WTC11 (cell line): ENCODE measurements at regions not wholly inside any gene's neighbourhood (a gene's known extent, or its start where the extent isn't known, plus 50 kb on each side); places are given as distances from the start of the nearest gene placed in this dataset.

Experiments used
- ATAC-seq: fragments of 200-7000 bp; cut with Tn5 transposase; 2 replicates; pipeline ENCODE4 v1.10.0; 2021; ENCODE audit warnings: mild to moderate bottlenecking, moderate library complexity
- CTCF ChIA-PET: fragments of 300-600 bp; sonication (Branson Sonifier 250); formaldehyde crosslinking; loops from one replicate; lab custom pipeline; 2021; ENCODE audit warnings: antibody characterized with exemption; lab: Charles Lee
- POLR2A ChIA-PET: fragments of 350-600 bp; sonication (Branson Sonifier 250); formaldehyde crosslinking; loops from one replicate; lab custom pipeline; 2021; ENCODE audit warnings: antibody characterized with exemption; lab: Charles Lee
- DNase-seq: peaks from one replicate; pipeline ENCODE4 v3.0.0; 2021; ENCODE audit warnings: low spot score
- H3K27ac Mint-ChIP-seq: 2 replicates; pipeline ENCODE4 v1.8.0; 2021; ENCODE audit warnings: mixed read lengths
- H3K27me3 Mint-ChIP-seq: 2 replicates; pipeline ENCODE4 v1.8.0; 2021; ENCODE audit warnings: low read depth, mild to moderate bottlenecking, moderate library complexity, mixed read lengths
- H3K36me3 Mint-ChIP-seq: 2 replicates; pipeline ENCODE4 v1.8.0; 2021; ENCODE audit warnings: mixed read lengths
- H3K4me1 Mint-ChIP-seq: 2 replicates; pipeline ENCODE4 v1.8.0; 2022; ENCODE audit warnings: mixed read lengths
- H3K4me3 Mint-ChIP-seq: 2 replicates; pipeline ENCODE4 v1.8.0; 2021; ENCODE audit warnings: mild to moderate bottlenecking, moderate library complexity, mixed read lengths
- H3K9me3 Mint-ChIP-seq: 2 replicates; pipeline ENCODE4 v1.8.0; 2021; ENCODE audit warnings: mixed read lengths
- ATF1 ChIP-seq: sonication (generic); formaldehyde crosslinking; IDR thresholded peaks from 2 replicates; pipeline ENCODE4 v1.8.1; 2023; ENCODE audit warnings: mild to moderate bottlenecking, moderate library complexity, missing genetic modification reagents
- CBFB ChIP-seq: sonication (generic); formaldehyde crosslinking; IDR thresholded peaks from 2 replicates; pipeline ENCODE4 v1.8.1; 2022; ENCODE audit warnings: mild to moderate bottlenecking, low read depth, missing genetic modification reagents
- FOXK1 ChIP-seq: sonication (generic); formaldehyde crosslinking; IDR thresholded peaks from 2 replicates; pipeline ENCODE4 v1.8.0; 2022; ENCODE audit warnings: mild to moderate bottlenecking, moderate library complexity, missing genetic modification reagents
- HMGA2 ChIP-seq: fragments of 250-450 bp; sonication (Bioruptor Pico); IDR thresholded peaks from 2 replicates; pipeline ENCODE4 v1.4.0; 2021; ENCODE audit warnings: mild to moderate bottlenecking, moderate library complexity
- KAT7 ChIP-seq: sonication (generic); formaldehyde crosslinking; IDR thresholded peaks from 2 replicates; pipeline ENCODE4 v1.8.1; 2023; ENCODE audit warnings: missing genetic modification reagents, mild to moderate bottlenecking, borderline replicate concordance
- NR2C2 ChIP-seq: sonication (generic); formaldehyde crosslinking; IDR thresholded peaks from 2 replicates; pipeline ENCODE4 v1.8.0; 2022; ENCODE audit warnings: mild to moderate bottlenecking, missing genetic modification reagents
- OVOL2 ChIP-seq: fragments of 250-450 bp; sonication (Bioruptor Pico); IDR thresholded peaks from 2 replicates; pipeline ENCODE4 v1.9.0; 2021; ENCODE audit warnings: mild to moderate bottlenecking, borderline replicate concordance
- TCF7 ChIP-seq: sonication (generic); formaldehyde crosslinking; IDR thresholded peaks from 2 replicates; pipeline ENCODE4 v1.8.0; 2022; ENCODE audit warnings: mild to moderate bottlenecking, low read depth, missing genetic modification reagents, moderate library complexity
- ZNF317 ChIP-seq: sonication (generic); formaldehyde crosslinking; IDR thresholded peaks from 2 replicates; pipeline ENCODE4 v1.8.1; 2023; ENCODE audit warnings: low read depth, mild to moderate bottlenecking, moderate library complexity, missing genetic modification reagents, borderline replicate concordance
- ZNF396 ChIP-seq: fragments of 250-450 bp; sonication (Bioruptor Pico); IDR thresholded peaks from 2 replicates; pipeline ENCODE4 v1.8.0; 2021; ENCODE audit warnings: mild to moderate bottlenecking, moderate library complexity, borderline replicate concordance
- ZNF423 ChIP-seq: fragments of 250-450 bp; sonication (Bioruptor Pico); IDR thresholded peaks from 2 replicates; pipeline ENCODE4 v2.1.2; 2022; ENCODE audit warnings: mild to moderate bottlenecking, moderate library complexity
- TF ChIP-seq, protein P1 (sequence below): sonication (generic); formaldehyde crosslinking; IDR thresholded peaks from 2 replicates; pipeline ENCODE4 v1.8.0; 2023; ENCODE audit warnings: missing genetic modification reagents, mild to moderate bottlenecking, borderline replicate concordance
- TF ChIP-seq, protein P2 (sequence below): sonication (generic); formaldehyde crosslinking; IDR thresholded peaks from 2 replicates; pipeline ENCODE4 v1.8.0; 2022; ENCODE audit warnings: mild to moderate bottlenecking, missing genetic modification reagents
- TF ChIP-seq, protein P3 (sequence below): fragments of 250-450 bp; sonication (Bioruptor Pico); IDR thresholded peaks from 2 replicates; pipeline ENCODE4 v2.1.2; 2022; ENCODE audit warnings: mild to moderate bottlenecking, moderate library complexity
- TF ChIP-seq, protein P4 (sequence below): sonication (generic); formaldehyde crosslinking; IDR thresholded peaks from 2 replicates; pipeline ENCODE4 v1.8.0; 2022; ENCODE audit warnings: mild to moderate bottlenecking, missing genetic modification reagents
- TF ChIP-seq, protein P5 (sequence below): sonication (generic); formaldehyde crosslinking; IDR thresholded peaks from 2 replicates; pipeline ENCODE4 v1.8.0; 2022; ENCODE audit warnings: mild to moderate bottlenecking, missing genetic modification reagents
- TF ChIP-seq, protein P6 (sequence below): sonication (generic); formaldehyde crosslinking; IDR thresholded peaks from 2 replicates; pipeline ENCODE4 v1.8.0; 2023; ENCODE audit warnings: missing genetic modification reagents

DNA sequence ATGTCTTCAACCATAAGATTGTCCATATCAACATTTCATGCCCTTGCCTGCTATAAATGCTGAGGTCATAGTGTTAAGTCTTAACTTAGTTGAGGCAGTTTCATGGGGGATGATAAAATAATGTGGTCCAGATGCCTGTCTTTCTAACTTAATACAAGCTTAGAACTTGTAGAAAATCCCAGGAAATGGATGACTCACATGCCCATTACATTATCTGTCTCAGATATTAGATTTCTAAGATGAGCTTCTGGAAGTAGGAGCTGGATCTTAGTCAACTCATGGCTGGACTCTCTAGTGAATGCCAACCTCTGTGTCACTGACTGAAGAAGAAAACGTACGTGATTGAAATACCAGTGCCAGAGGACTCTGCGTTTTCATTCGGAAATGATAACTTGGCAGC, 797.5 kb upstream of the EEF2KMT start (continued):
- TF ChIP-seq, protein P1, sequence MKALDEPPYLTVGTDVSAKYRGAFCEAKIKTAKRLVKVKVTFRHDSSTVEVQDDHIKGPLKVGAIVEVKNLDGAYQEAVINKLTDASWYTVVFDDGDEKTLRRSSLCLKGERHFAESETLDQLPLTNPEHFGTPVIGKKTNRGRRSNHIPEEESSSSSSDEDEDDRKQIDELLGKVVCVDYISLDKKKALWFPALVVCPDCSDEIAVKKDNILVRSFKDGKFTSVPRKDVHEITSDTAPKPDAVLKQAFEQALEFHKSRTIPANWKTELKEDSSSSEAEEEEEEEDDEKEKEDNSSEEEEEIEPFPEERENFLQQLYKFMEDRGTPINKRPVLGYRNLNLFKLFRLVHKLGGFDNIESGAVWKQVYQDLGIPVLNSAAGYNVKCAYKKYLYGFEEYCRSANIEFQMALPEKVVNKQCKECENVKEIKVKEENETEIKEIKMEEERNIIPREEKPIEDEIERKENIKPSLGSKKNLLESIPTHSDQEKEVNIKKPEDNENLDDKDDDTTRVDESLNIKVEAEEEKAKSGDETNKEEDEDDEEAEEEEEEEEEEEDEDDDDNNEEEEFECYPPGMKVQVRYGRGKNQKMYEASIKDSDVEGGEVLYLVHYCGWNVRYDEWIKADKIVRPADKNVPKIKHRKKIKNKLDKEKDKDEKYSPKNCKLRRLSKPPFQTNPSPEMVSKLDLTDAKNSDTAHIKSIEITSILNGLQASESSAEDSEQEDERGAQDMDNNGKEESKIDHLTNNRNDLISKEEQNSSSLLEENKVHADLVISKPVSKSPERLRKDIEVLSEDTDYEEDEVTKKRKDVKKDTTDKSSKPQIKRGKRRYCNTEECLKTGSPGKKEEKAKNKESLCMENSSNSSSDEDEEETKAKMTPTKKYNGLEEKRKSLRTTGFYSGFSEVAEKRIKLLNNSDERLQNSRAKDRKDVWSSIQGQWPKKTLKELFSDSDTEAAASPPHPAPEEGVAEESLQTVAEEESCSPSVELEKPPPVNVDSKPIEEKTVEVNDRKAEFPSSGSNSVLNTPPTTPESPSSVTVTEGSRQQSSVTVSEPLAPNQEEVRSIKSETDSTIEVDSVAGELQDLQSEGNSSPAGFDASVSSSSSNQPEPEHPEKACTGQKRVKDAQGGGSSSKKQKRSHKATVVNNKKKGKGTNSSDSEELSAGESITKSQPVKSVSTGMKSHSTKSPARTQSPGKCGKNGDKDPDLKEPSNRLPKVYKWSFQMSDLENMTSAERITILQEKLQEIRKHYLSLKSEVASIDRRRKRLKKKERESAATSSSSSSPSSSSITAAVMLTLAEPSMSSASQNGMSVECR (CRISPR knock-in tag) = no peak
- TF ChIP-seq, protein P2, sequence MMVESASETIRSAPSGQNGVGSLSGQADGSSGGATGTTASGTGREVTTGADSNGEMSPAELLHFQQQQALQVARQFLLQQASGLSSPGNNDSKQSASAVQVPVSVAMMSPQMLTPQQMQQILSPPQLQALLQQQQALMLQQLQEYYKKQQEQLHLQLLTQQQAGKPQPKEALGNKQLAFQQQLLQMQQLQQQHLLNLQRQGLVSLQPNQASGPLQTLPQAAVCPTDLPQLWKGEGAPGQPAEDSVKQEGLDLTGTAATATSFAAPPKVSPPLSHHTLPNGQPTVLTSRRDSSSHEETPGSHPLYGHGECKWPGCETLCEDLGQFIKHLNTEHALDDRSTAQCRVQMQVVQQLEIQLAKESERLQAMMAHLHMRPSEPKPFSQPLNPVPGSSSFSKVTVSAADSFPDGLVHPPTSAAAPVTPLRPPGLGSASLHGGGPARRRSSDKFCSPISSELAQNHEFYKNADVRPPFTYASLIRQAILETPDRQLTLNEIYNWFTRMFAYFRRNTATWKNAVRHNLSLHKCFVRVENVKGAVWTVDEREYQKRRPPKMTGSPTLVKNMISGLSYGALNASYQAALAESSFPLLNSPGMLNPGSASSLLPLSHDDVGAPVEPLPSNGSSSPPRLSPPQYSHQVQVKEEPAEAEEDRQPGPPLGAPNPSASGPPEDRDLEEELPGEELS (CRISPR knock-in tag) = no peak
- TF ChIP-seq, protein P3, sequence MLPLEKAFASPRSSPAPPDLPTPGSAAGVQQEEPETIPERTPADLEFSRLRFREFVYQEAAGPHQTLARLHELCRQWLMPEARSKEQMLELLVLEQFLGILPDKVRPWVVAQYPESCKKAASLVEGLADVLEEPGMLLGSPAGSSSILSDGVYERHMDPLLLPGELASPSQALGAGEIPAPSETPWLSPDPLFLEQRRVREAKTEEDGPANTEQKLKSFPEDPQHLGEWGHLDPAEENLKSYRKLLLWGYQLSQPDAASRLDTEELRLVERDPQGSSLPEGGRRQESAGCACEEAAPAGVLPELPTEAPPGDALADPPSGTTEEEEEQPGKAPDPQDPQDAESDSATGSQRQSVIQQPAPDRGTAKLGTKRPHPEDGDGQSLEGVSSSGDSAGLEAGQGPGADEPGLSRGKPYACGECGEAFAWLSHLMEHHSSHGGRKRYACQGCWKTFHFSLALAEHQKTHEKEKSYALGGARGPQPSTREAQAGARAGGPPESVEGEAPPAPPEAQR = no peak
- TF ChIP-seq ZNF423 = no peak

DNA sequence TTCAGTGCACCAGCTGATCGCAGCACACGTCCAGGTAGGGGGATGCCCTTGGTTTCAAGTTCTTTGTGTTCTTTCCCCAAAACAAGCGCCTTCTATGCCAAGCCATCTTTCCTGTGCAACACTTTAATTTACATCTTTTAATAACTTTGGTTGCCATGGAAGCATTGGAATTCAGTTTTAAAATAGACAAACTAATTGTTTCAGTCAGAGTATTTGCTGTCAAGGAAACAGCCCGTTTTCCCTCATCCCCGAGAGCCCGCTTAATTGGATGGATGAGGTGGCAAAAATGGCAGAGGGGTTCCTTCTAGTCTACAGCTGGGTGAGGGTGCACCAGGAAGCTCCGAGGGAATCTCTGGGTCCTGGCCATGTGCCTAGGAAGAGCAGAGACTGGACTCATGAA, 793.7 kb upstream of the EEF2KMT start:
- Mint-ChIP-seq H3K27me3 (peaks cover 13% of the 10 kb centered on the region), H3K4me1 (no peaks in the 10 kb centered on the region), H3K9me3 (peaks cover 80% of the 10 kb centered on the region), H3K4me3 (no peak overlapping the region), H3K36me3 (peaks cover 84% of the 10 kb centered on the region), H3K27ac (no peak overlapping the region)
- DNase-seq (no peak), ATAC-seq (no peak)
- TF ChIP-seq FOXK1 (CRISPR knock-in tag) = no peak
- TF ChIP-seq, protein P1 (CRISPR knock-in tag) = no peak
- TF ChIP-seq CBFB = no peak
- TF ChIP-seq ZNF317 (CRISPR knock-in tag) = no peak
- TF ChIP-seq, protein P4, sequence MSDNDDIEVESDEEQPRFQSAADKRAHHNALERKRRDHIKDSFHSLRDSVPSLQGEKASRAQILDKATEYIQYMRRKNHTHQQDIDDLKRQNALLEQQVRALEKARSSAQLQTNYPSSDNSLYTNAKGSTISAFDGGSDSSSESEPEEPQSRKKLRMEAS = no peak
- TF ChIP-seq, protein P5, sequence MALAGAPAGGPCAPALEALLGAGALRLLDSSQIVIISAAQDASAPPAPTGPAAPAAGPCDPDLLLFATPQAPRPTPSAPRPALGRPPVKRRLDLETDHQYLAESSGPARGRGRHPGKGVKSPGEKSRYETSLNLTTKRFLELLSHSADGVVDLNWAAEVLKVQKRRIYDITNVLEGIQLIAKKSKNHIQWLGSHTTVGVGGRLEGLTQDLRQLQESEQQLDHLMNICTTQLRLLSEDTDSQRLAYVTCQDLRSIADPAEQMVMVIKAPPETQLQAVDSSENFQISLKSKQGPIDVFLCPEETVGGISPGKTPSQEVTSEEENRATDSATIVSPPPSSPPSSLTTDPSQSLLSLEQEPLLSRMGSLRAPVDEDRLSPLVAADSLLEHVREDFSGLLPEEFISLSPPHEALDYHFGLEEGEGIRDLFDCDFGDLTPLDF (CRISPR knock-in tag) = no peak
- no peak for TF ChIP-seq KAT7 (CRISPR knock-in tag)
- no peak for TF ChIP-seq HMGA2
- no peak for TF ChIP-seq NR2C2 (CRISPR knock-in tag)
- TF ChIP-seq TCF7 = no peak
- no peak for TF ChIP-seq ZNF396 (CRISPR knock-in tag)
- TF ChIP-seq OVOL2 = no peak
- no peak for TF ChIP-seq ATF1 (CRISPR knock-in tag)
- TF ChIP-seq, protein P6, sequence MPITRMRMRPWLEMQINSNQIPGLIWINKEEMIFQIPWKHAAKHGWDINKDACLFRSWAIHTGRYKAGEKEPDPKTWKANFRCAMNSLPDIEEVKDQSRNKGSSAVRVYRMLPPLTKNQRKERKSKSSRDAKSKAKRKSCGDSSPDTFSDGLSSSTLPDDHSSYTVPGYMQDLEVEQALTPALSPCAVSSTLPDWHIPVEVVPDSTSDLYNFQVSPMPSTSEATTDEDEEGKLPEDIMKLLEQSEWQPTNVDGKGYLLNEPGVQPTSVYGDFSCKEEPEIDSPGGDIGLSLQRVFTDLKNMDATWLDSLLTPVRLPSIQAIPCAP (CRISPR knock-in tag) = no peak
- CTCF ChIA-PET = no interaction called here
- POLR2A ChIA-PET = no interaction called here
